Activated naive CD4-positive, alpha-beta T cell treated with anti-CD3 and anti-CD28 coated beads, Interleukin-2, amount 10 ng/mL, durations not matched to agents 7 days and 5 days (primary cell): ENCODE measurements at regions not wholly inside any gene's neighbourhood (a gene's known extent, or its start where the extent isn't known, plus 50 kb on each side); places are given as distances from the start of the nearest gene placed in this dataset.

Experiments used
- CTCF ChIA-PET: fragments of 350-600 bp; sonication (Branson Sonifier 250); formaldehyde crosslinking; loops from one replicate; lab custom pipeline; 2021; ENCODE audit warnings: antibody characterized with exemption; lab: Charles Lee
- DNase-seq: peaks from one replicate; pipeline ENCODE4 v3.0.0-alpha.2; 2020
- H3K27ac Mint-ChIP-seq: one replicate; pipeline ENCODE4 v1.8.0; 2021; ENCODE audit warnings: mild to moderate bottlenecking, moderate library complexity, mixed read lengths
- H3K27me3 Mint-ChIP-seq: one replicate; pipeline ENCODE4 v1.8.0; 2021; ENCODE audit warnings: mild to moderate bottlenecking, mixed read lengths
- H3K36me3 Mint-ChIP-seq: one replicate; pipeline ENCODE4 v1.8.0; 2021; ENCODE audit warnings: mixed read lengths
- H3K4me1 Mint-ChIP-seq: one replicate; pipeline ENCODE4 v1.8.0; 2021; ENCODE audit warnings: mixed read lengths
- H3K4me3 Mint-ChIP-seq: one replicate; pipeline ENCODE4 v1.8.0; 2021; ENCODE audit warnings: mild to moderate bottlenecking, moderate library complexity, mixed read lengths
- H3K9me3 Mint-ChIP-seq: one replicate; pipeline ENCODE4 v1.8.0; 2021; ENCODE audit warnings: mixed read lengths

DNA sequence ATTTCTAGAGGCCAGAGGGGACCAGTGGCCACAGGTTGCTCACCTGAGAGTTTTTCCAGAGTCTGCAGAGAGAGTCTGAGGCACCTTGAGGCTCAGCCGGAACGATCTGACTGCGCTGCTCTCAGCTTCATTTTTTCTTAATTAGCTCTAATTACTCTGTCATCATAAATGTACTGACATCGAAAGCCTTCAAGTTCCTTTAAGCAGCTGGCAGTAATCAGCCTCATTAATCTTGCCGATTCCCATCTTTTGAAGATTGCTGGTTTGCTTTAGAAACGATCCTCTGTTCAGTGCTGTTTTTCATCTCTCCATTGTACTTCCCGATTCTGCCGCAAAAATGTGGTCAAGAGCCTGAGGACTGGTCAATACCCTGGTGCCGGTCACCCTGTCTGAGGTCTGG, 454.7 kb downstream of the TYW1 start:
- CTCF ChIA-PET, result no interaction called here
- Mint-ChIP-seq H3K4me1 (no peaks in the 10 kb centered on the region), H3K36me3 (no peaks in the 10 kb centered on the region), H3K27me3 (no peaks in the 10 kb centered on the region), H3K27ac (no peak overlapping the region), H3K9me3 (peaks cover 15% of the 10 kb centered on the region), H3K4me3 (no peak overlapping the region)
- DNase-seq, result no peak

GRCh38 chr7:67452516-67453026, 455.9 kb downstream of the TYW1 start:
- no peak for DNase-seq
- no peak overlapping the region for H3K4me3 Mint-ChIP-seq
- H3K27ac Mint-ChIP-seq, result no peak overlapping the region
- CTCF ChIA-PET, result no interaction called here
- H3K9me3 Mint-ChIP-seq, result peaks cover 15% of the 10 kb centered on the region
- no peaks in the 10 kb centered on the region for H3K4me1 Mint-ChIP-seq
- no peaks in the 10 kb centered on the region for H3K27me3 Mint-ChIP-seq
- H3K36me3 Mint-ChIP-seq, result no peaks in the 10 kb centered on the region

GRCh38 chr7:67453580-67454380, 457.1 kb downstream of the TYW1 start:
- H3K27me3 Mint-ChIP-seq, result no peaks in the 10 kb centered on the region
- CTCF ChIA-PET, result no interaction called here
- H3K4me1 Mint-ChIP-seq, result no peaks in the 10 kb centered on the region
- H3K27ac Mint-ChIP-seq, result no peak overlapping the region
- H3K36me3 Mint-ChIP-seq, result no peaks in the 10 kb centered on the region
- H3K9me3 Mint-ChIP-seq, result peaks cover 11% of the 10 kb centered on the region
- no peak for DNase-seq
- H3K4me3 Mint-ChIP-seq, result no peak overlapping the region

DNA sequence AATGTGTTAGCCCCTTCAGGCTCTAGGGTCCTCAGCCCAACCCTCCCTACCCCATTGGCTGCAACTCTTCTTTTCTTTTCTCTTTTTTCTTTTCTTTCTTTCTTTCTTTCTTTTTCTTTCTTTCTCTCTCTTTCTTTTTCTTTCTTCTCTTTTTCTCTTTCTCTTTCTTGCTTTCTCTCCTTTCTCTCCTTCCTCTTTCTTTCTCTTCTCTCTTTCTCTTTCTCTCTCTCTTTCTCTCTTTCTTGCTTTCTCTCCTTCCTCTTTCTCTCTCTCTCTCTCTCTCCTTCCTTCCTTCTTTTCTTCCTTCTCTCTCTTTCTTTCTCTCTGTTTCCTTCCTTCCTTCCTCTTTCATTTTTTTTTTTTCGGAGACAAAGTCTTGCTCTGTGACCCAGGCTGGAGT, 458.9 kb downstream of the TYW1 start:
- H3K4me3 Mint-ChIP-seq, result no peak overlapping the region
- no peaks in the 10 kb centered on the region for H3K4me1 Mint-ChIP-seq
- no peaks in the 10 kb centered on the region for H3K27me3 Mint-ChIP-seq
- CTCF ChIA-PET, result no interaction called here
- no peak for DNase-seq
- H3K27ac Mint-ChIP-seq, result no peak overlapping the region
- no peaks in the 10 kb centered on the region for H3K36me3 Mint-ChIP-seq
- peaks cover 13% of the 10 kb centered on the region for H3K9me3 Mint-ChIP-seq

GRCh38 chr7:67462781-67463191, 466.2 kb downstream of the TYW1 start:
- H3K4me3 Mint-ChIP-seq, result no peak overlapping the region
- no peaks in the 10 kb centered on the region for H3K36me3 Mint-ChIP-seq
- CTCF ChIA-PET, result no interaction called here
- no peak for DNase-seq
- no peak overlapping the region for H3K27ac Mint-ChIP-seq
- H3K4me1 Mint-ChIP-seq, result no peaks in the 10 kb centered on the region
- H3K27me3 Mint-ChIP-seq, result no peaks in the 10 kb centered on the region
- peaks cover 4% of the 10 kb centered on the region for H3K9me3 Mint-ChIP-seq

GRCh38 chr7:67463316-67463715, 466.7 kb downstream of the TYW1 start:
- CTCF ChIA-PET, result no interaction called here
- Mint-ChIP-seq H3K36me3 (no peaks in the 10 kb centered on the region), H3K4me1 (no peaks in the 10 kb centered on the region), H3K27me3 (no peaks in the 10 kb centered on the region), H3K9me3 (peaks cover 6% of the 10 kb centered on the region), H3K4me3 (no peak overlapping the region), H3K27ac (no peak overlapping the region)
- DNase-seq, result no peak

DNA sequence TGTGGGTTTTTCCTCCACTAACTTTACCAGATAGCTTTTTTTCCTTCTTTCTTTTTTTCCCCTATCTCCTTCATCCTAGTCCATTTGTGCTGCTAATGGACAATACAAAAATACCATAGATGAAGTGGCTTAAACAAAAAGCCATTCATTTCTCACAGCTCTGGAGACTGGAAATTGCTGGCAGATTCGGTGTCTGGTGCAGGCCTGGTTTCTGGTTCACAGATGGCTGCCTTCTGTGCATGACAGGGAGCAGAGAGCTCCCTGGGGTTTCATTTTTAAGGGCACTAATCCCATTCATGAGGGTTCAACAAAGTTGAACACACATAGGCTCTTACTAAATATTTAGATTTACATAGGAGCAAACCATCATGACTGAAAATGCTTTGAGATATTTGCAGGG, 467.4 kb downstream of the TYW1 start:
- Mint-ChIP-seq H3K27ac (no peak overlapping the region), H3K4me3 (no peak overlapping the region), H3K36me3 (no peaks in the 10 kb centered on the region), H3K9me3 (peaks cover 11% of the 10 kb centered on the region), H3K27me3 (no peaks in the 10 kb centered on the region), H3K4me1 (no peaks in the 10 kb centered on the region)
- CTCF ChIA-PET, result no interaction called here
- DNase-seq, result no peak

- Mint-ChIP-seq H3K9me3 (peaks cover 14% of the 10 kb centered on the region), H3K4me3 (no peak overlapping the region), H3K4me1 (no peaks in the 10 kb centered on the region), H3K27me3 (no peaks in the 10 kb centered on the region), H3K36me3 (no peaks in the 10 kb centered on the region), H3K27ac (no peak overlapping the region)
- CTCF ChIA-PET, result no interaction called here
- DNase-seq, result no peak
Measured at GRCh38 chr7:67466109-67466508, 469.5 kb downstream of the TYW1 start.

- H3K4me3 Mint-ChIP-seq, result no peak overlapping the region
- no peak overlapping the region for H3K27ac Mint-ChIP-seq
- DNase-seq, result no peak
- H3K27me3 Mint-ChIP-seq, result no peaks in the 10 kb centered on the region
- H3K9me3 Mint-ChIP-seq, result peaks cover 16% of the 10 kb centered on the region
- no peaks in the 10 kb centered on the region for H3K4me1 Mint-ChIP-seq
- H3K36me3 Mint-ChIP-seq, result no peaks in the 10 kb centered on the region
- CTCF ChIA-PET, result no interaction called here
Measured at GRCh38 chr7:67470256-67470751, 473.7 kb downstream of the TYW1 start.

GRCh38 chr7:67475293-67475692, 478.7 kb downstream of the TYW1 start:
- Mint-ChIP-seq H3K4me3 (no peak overlapping the region), H3K9me3 (peaks cover 2% of the 10 kb centered on the region), H3K36me3 (no peaks in the 10 kb centered on the region), H3K27me3 (no peaks in the 10 kb centered on the region), H3K27ac (no peak overlapping the region), H3K4me1 (no peaks in the 10 kb centered on the region)
- CTCF ChIA-PET, result no interaction called here
- no peak for DNase-seq

GRCh38 chr7:67478066-67478465, 481.4 kb downstream of the TYW1 start:
- CTCF ChIA-PET, result no interaction called here
- H3K4me3 Mint-ChIP-seq, result no peak overlapping the region
- no peak for DNase-seq
- H3K9me3 Mint-ChIP-seq, result no peaks in the 10 kb centered on the region
- no peaks in the 10 kb centered on the region for H3K4me1 Mint-ChIP-seq
- H3K36me3 Mint-ChIP-seq, result no peaks in the 10 kb centered on the region
- H3K27me3 Mint-ChIP-seq, result no peaks in the 10 kb centered on the region
- H3K27ac Mint-ChIP-seq, result no peak overlapping the region

DNA sequence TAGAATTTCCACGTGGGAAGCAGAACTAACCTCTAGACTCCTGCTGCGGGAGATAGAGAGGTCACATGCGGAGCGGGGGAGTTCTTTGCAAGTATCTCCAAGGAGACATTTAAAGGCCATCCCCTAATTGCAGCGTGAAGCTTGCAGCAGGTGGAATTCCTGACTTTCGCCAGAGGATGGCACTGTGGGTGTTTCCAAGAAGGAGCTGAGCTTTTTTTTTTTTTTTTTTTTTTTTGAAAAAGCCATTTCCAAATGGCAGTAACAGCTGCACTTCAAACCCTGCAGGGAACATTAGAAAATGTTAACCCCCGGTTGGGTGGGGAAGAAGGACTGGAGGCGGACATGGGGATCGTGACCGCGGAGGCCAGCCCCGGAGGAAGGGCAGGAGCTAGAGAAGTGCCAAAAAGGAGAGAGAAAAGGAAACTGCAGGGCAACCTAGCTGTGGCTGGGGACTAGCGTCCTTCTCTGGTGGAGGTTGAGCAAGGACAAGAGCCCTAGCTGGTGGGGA, 487.7 kb downstream of the TYW1 start:
- no peak overlapping the region for H3K27ac Mint-ChIP-seq
- peak; percentile 44 for DNase-seq
- no peaks in the 10 kb centered on the region for H3K36me3 Mint-ChIP-seq
- CTCF ChIA-PET, result no interaction called here
- no peaks in the 10 kb centered on the region for H3K27me3 Mint-ChIP-seq
- no peaks in the 10 kb centered on the region for H3K4me1 Mint-ChIP-seq
- H3K9me3 Mint-ChIP-seq, result peaks cover 4% of the 10 kb centered on the region
- H3K4me3 Mint-ChIP-seq, result no peak overlapping the region

- Mint-ChIP-seq H3K36me3 (no peaks in the 10 kb centered on the region), H3K9me3 (peaks cover 11% of the 10 kb centered on the region), H3K4me3 (no peak overlapping the region), H3K27ac (no peak overlapping the region), H3K27me3 (no peaks in the 10 kb centered on the region), H3K4me1 (no peaks in the 10 kb centered on the region)
- CTCF ChIA-PET, result no interaction called here
- no peak for DNase-seq
Measured at GRCh38 chr7:67486401-67486800, 489.8 kb downstream of the TYW1 start.

- Mint-ChIP-seq H3K9me3 (peaks cover 13% of the 10 kb centered on the region), H3K4me3 (no peak overlapping the region), H3K4me1 (no peaks in the 10 kb centered on the region), H3K36me3 (no peaks in the 10 kb centered on the region), H3K27ac (no peak overlapping the region), H3K27me3 (no peaks in the 10 kb centered on the region)
- DNase-seq, result no peak
- CTCF ChIA-PET, result no interaction called here
Measured at GRCh38 chr7:67487316-67487715, 490.7 kb downstream of the TYW1 start.

DNA sequence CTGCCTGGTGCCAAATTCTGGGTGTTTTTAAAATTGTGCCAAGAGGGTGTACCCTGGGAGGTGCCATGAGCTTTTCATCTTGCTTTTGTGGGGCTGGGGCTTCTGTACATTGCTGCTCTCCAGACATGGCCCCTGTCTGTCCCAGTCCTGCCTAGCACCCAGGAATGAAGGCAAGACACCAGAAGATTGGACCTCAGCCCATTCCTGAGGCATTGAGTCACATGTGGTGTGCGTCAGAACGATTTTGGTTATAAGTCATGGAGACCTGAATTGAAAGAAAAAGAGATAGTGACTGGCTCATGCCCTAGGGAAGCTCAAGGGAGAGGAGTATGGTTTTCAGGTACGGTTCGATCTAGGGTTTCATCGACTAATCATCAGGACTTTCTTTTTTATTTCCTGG, 493.2 kb downstream of the TYW1 start:
- CTCF ChIA-PET, result no interaction called here
- Mint-ChIP-seq H3K27me3 (no peaks in the 10 kb centered on the region), H3K4me3 (no peak overlapping the region), H3K4me1 (no peaks in the 10 kb centered on the region), H3K36me3 (no peaks in the 10 kb centered on the region), H3K27ac (no peak overlapping the region), H3K9me3 (peaks cover 21% of the 10 kb centered on the region)
- no peak for DNase-seq
